Loucy (cell line): ENCODE measurements at regions not wholly inside any gene's neighbourhood (a gene's known extent, or its start where the extent isn't known, plus 50 kb on each side); places are given as distances from the start of the nearest gene placed in this dataset.

ENCODE experiments used
- EZH2phosphoT487 ChIP-seq: fragments of 200-600 bp; IDR thresholded peaks from 2 replicates; pipeline ENCODE4 v1.6.1; 2018; ENCODE audit warnings: antibody characterized with exemption, mild to moderate bottlenecking, moderate library complexity, borderline replicate concordance
- TF ChIP-seq, protein P1 (sequence below): fragments of 200-600 bp; sonication (generic); conservative IDR thresholded peaks from 2 replicates; pipeline ENCODE4 v1.5.1; 2014; ENCODE audit warnings: mild to moderate bottlenecking, antibody characterized with exemption, low read length

DNA sequence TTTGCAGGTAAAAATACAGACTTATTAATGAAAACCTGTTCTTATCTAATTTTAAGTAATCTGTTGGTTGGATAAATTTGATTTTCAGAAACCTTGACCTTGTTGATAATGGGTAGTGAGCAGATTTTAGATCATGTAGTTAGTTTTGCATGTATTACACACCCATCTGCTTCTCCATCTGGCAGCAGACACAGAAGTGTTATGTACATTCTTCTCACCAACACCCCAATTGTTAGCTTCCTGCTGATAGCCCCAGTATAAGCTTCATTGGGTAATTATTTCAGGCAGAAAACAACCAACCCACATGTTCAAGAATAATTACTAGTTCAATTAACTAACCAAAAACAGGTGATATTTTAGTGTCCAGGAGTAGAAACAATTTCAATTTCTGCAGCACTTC lies 1740.5 kb upstream of the AGA start:
- TF ChIP-seq, protein P1, sequence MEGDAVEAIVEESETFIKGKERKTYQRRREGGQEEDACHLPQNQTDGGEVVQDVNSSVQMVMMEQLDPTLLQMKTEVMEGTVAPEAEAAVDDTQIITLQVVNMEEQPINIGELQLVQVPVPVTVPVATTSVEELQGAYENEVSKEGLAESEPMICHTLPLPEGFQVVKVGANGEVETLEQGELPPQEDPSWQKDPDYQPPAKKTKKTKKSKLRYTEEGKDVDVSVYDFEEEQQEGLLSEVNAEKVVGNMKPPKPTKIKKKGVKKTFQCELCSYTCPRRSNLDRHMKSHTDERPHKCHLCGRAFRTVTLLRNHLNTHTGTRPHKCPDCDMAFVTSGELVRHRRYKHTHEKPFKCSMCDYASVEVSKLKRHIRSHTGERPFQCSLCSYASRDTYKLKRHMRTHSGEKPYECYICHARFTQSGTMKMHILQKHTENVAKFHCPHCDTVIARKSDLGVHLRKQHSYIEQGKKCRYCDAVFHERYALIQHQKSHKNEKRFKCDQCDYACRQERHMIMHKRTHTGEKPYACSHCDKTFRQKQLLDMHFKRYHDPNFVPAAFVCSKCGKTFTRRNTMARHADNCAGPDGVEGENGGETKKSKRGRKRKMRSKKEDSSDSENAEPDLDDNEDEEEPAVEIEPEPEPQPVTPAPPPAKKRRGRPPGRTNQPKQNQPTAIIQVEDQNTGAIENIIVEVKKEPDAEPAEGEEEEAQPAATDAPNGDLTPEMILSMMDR = no peak
- TF ChIP-seq EZH2phosphoT487 = no peak
